ENCODE measurements at regions not wholly inside any gene's neighbourhood (a gene's known extent, or its start where the extent isn't known, plus 50 kb on each side); places are given as distances from the start of the nearest gene placed in this dataset.

GRCh38 chr22:34993548-34993947 lies 72.4 kb upstream of the ISX start:
- Histone ChIP-seq H3K9me3 (ENCODE audit: control insufficient read depth in 1 of 2, insufficient read depth in 1 of 2, low read length in 2 of 2) (no peaks in the 10 kb centered on the region), H3K27ac (ENCODE audit: low read depth in 1 of 2, low read length in 2 of 2) (no peak overlapping the region), H3K4me1 (ENCODE audit: insufficient read depth, low read length) (no peaks in the 10 kb centered on the region), H3K36me3 (ENCODE audit: insufficient read depth, low read length) (no peaks in the 10 kb centered on the region), H3K4me3 (ENCODE audit: low read length) (no peak overlapping the region), H3K27me3 (ENCODE audit: control insufficient read depth in 1 of 2, insufficient read depth in 2 of 2, low read length in 2 of 2) (peaks cover 0 to 4% of the 10 kb centered on the region in 2 experiments)
- H3K27me3 Mint-ChIP-seq: peaks cover 44% of the 10 kb centered on the region
- intact Hi-C loops (cut with DNase I, micrococcal nuclease): no loop called here
- no peaks in the 10 kb centered on the region for H3K36me3 Mint-ChIP-seq (ENCODE audit: low read depth)
- H3K9me3 Mint-ChIP-seq: peaks cover under 1% of the 10 kb centered on the region
- ATAC-seq (ENCODE audit: poor library complexity): no peak
- H3K27ac Mint-ChIP-seq: no peak overlapping the region
- POLR2A ChIA-PET: no interaction called here
- no peak overlapping the region for H3K4me3 Mint-ChIP-seq
- TF ChIP-seq, protein P1, sequence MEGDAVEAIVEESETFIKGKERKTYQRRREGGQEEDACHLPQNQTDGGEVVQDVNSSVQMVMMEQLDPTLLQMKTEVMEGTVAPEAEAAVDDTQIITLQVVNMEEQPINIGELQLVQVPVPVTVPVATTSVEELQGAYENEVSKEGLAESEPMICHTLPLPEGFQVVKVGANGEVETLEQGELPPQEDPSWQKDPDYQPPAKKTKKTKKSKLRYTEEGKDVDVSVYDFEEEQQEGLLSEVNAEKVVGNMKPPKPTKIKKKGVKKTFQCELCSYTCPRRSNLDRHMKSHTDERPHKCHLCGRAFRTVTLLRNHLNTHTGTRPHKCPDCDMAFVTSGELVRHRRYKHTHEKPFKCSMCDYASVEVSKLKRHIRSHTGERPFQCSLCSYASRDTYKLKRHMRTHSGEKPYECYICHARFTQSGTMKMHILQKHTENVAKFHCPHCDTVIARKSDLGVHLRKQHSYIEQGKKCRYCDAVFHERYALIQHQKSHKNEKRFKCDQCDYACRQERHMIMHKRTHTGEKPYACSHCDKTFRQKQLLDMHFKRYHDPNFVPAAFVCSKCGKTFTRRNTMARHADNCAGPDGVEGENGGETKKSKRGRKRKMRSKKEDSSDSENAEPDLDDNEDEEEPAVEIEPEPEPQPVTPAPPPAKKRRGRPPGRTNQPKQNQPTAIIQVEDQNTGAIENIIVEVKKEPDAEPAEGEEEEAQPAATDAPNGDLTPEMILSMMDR (IDR thresholded peaks at IDR 0.05): no peak
- H3K4me1 Mint-ChIP-seq (ENCODE audit: low read depth): no peaks in the 10 kb centered on the region
- DNase-seq: no peak
- CTCF ChIA-PET: no interaction called here

DNA sequence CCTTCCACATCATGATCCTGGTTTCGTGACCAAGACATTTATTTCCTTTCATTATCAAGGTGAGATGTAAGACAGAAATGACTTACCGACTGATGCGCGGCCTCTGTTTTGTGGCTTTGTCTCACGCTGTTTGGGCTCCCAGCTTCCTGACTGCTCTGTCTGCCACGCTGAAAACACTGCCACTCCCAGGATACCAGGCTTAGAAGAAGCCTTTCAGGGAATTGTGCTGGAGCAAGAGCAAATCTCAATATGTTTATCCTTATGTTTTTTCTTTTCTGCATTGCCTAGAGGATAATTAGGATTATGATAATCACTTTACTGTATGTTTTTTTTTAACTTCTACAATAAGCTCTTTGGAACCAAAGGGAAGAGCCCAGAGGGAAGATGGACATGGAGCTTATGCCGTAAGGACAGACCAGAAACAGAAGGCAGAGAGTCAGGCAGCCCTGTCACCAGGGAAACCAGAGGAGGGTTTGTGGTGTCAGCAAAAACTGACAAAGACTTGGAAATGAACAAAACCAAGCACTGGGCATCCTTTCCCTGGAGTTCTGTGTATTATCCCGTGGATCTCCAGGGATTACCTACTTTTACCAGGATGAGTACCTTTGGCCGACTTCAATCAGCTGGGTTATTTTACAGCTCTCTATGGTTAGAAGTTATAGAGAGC lies 68.2 kb upstream of the ISX start:
- H3K36me3 Mint-ChIP-seq (ENCODE audit: low read depth): no peaks in the 10 kb centered on the region
- no peaks in the 10 kb centered on the region for H3K4me1 Mint-ChIP-seq (ENCODE audit: low read depth)
- H3K9me3 ChIP-seq (ENCODE audit: control insufficient read depth in 1 of 2, insufficient read depth in 1 of 2, low read length in 2 of 2): no peaks in the 10 kb centered on the region
- H3K27ac ChIP-seq (ENCODE audit: low read depth in 1 of 2, low read length in 2 of 2): no peak overlapping the region
- no peak overlapping the region for H3K4me3 ChIP-seq (ENCODE audit: low read length)
- intact Hi-C loops (cut with DNase I, micrococcal nuclease): no loop called here
- no peaks in the 10 kb centered on the region for H3K4me1 ChIP-seq (ENCODE audit: insufficient read depth, low read length)
- H3K27me3 ChIP-seq (ENCODE audit: control insufficient read depth in 1 of 2, insufficient read depth in 2 of 2, low read length in 2 of 2): peaks cover 7 to 12% of the 10 kb centered on the region in 2 experiments
- CTCF ChIA-PET: no interaction called here
- no peaks in the 10 kb centered on the region for H3K9me3 Mint-ChIP-seq
- no peak for ATAC-seq (ENCODE audit: poor library complexity)
- no peaks in the 10 kb centered on the region for H3K36me3 ChIP-seq (ENCODE audit: insufficient read depth, low read length)
- TF ChIP-seq, protein P1 (IDR thresholded peaks at IDR 0.05): no peak
- DNase-seq: no peak
- POLR2A ChIA-PET: no interaction called here
- H3K27ac Mint-ChIP-seq: no peak overlapping the region
- no peak overlapping the region for H3K4me3 Mint-ChIP-seq
- peaks cover 49% of the 10 kb centered on the region for H3K27me3 Mint-ChIP-seq

DNA sequence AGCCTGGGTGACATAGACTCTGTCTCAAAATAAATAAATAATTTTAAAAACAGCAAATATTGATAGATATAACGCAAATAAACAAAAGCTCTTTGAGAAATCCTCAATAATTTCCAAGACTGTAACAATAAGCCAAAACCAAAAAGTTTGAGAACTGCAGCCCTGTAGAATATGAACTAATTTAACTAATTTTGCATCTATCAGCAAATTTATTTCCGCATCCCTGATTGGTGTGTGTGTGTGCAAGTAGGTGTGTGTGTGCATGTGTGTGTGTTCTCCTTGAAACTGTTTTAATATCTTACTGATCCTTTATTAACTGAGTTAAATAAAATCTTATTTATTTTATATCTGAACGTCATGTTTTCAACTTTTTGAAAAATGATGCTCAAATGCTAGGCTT lies 67.0 kb upstream of the ISX start:
- POLR2A ChIA-PET: no interaction called here
- no peak overlapping the region for H3K27ac Mint-ChIP-seq
- CTCF ChIA-PET: no interaction called here
- Histone ChIP-seq H3K27me3 (ENCODE audit: control insufficient read depth in 1 of 2, insufficient read depth in 2 of 2, low read length in 2 of 2) (peaks cover 7 to 12% of the 10 kb centered on the region in 2 experiments), H3K4me1 (ENCODE audit: insufficient read depth, low read length) (no peaks in the 10 kb centered on the region), H3K36me3 (ENCODE audit: insufficient read depth, low read length) (no peaks in the 10 kb centered on the region), H3K9me3 (ENCODE audit: control insufficient read depth in 1 of 2, insufficient read depth in 1 of 2, low read length in 2 of 2) (no peaks in the 10 kb centered on the region), H3K4me3 (ENCODE audit: low read length) (no peak overlapping the region), H3K27ac (ENCODE audit: low read depth in 1 of 2, low read length in 2 of 2) (no peak overlapping the region)
- ATAC-seq (ENCODE audit: poor library complexity) (no peak), DNase-seq (no peak)
- H3K9me3 Mint-ChIP-seq: no peaks in the 10 kb centered on the region
- H3K4me3 Mint-ChIP-seq: no peak overlapping the region
- TF ChIP-seq, protein P1 (IDR thresholded peaks at IDR 0.05): no peak
- no peaks in the 10 kb centered on the region for H3K4me1 Mint-ChIP-seq (ENCODE audit: low read depth)
- no peaks in the 10 kb centered on the region for H3K36me3 Mint-ChIP-seq (ENCODE audit: low read depth)
- peaks cover 41% of the 10 kb centered on the region for H3K27me3 Mint-ChIP-seq
- intact Hi-C loops (cut with DNase I, micrococcal nuclease): no loop called here
